ENCODE measurements at regions not wholly inside any gene's neighbourhood (a gene's known extent, or its start where the extent isn't known, plus 50 kb on each side); places are given as distances from the start of the nearest gene placed in this dataset.

DNA sequence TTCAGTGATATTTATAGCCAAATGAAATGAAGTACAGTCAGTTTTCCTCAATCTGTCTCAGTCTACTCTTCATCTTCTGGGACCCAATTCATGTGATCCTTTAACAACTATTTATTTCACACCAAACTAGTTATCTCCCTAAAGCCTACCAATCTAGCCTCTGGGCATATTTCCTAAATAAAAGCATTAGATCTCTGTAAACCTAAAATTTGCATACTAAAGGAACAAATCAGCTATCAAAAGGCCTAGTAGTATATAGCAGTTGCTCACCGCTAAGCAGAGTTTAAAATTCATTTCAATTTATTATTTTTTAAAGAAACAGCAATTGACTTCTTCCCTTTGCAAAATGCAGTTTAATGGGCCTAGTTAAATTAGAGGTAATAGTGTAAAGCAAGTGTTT is 280.2 kb downstream of the ZEB2 start:
- no peak for DNase-seq

DNA sequence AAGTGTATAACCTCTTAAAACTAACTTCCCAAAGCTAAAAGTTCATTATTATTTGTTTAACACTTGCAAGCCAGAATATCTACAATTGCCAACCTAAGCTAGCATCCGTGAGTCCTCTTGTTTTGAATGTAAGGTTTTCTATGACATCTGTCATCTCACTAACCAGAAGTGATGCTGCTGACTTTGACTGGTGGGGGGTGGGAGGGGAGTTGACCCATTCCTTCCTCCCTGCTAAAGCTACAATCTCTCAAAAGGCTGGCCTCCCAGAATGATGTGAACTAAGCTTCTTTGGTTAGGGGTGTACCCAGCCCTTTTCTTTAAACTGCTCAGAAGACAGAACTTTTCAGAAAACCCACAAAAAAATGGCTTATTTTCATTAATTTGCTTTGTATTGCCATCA is 280.6 kb downstream of the ZEB2 start:
- DNase-seq = no peak

DNA sequence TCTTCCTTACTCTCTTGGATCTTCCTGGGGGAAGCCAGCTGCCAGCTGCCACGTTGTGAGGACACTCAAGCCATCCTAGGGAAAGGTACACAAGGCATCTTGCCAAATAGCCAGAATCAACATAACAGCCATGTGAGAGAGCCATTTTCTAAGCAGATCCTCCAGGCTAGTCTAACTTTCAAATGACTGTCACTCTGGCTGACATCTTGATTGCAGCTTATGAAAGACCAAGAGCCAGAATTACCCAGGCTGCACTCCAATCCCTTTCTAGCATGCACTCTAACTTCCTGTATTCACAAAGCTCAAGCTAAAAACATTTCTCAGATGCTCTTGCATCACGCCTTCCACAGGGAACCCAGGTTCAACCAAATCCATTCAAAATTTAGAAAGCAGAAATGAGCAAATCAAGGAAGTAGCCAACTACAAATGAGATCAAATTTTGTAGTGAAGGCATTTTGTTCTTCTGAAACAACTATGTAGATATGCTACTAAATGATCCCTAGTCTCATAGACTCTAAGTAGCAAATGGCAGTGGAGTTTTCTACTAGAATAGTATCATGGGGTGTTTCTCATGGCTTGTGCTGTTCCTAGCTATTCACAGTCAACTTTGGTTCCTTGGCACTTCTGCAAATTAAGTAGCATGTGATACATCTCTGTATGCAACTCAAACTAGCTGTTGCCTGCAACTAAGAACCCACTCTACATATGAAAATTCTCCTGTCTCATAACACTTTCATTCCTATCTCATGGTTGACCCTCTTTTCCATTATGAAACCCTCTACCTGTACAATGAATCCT is 281.9 kb downstream of the ZEB2 start:
- no peak for DNase-seq

DNA sequence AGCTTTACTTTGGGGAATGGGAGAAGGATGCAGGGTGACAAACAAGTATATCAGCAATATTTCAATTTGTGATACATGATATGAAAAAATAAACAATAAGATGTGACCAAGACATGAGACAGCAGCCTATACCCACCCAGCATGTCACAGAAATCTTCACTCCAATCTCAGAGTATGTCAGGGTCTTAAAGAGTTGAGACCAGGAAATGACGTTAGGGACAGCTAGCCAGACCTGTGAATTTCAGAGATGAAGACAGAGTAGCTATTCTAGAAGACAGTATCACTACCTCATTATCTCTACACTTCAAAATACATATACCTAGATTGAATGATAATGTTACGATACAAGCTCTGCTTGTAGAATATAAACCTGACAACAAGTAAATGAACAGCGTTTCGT is 282.8 kb downstream of the ZEB2 start:
- DNase-seq = no peak

DNA sequence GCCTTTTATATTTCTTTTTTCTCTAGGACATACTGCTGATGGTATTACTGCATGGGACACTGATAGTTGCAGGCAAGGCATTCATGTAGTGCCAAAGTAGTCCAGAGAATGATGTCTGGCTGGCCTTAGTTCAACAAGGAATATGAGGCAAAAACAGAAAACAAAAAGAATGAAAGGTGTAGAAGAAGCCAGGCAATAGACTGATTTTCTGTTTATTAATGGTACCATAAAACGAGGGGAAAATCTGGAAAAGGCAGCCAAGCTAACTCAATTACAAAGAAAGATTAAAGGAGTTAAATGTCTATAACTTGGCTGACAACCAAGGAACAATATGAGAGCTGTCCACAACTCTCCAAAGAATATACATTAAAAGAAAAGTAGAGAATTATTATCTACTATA is 284.9 kb downstream of the ZEB2 start:
- no peak for DNase-seq

DNA sequence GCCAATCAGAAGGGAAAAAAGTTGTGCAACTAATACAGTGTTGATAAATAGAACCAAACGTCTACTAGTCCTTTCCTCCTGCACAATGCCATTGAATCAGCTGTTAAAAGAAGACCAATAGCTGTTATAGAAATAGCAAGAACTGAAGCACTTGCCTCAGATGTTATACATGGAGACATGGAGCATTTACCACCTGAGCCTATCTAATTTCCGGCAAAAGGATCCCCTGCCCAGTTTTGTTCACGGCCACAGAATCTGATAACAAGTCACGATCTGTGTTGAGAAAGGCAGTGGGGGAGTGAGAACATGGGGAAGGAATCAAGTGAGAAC is 285.4 kb downstream of the ZEB2 start:
- no peak for DNase-seq

DNA sequence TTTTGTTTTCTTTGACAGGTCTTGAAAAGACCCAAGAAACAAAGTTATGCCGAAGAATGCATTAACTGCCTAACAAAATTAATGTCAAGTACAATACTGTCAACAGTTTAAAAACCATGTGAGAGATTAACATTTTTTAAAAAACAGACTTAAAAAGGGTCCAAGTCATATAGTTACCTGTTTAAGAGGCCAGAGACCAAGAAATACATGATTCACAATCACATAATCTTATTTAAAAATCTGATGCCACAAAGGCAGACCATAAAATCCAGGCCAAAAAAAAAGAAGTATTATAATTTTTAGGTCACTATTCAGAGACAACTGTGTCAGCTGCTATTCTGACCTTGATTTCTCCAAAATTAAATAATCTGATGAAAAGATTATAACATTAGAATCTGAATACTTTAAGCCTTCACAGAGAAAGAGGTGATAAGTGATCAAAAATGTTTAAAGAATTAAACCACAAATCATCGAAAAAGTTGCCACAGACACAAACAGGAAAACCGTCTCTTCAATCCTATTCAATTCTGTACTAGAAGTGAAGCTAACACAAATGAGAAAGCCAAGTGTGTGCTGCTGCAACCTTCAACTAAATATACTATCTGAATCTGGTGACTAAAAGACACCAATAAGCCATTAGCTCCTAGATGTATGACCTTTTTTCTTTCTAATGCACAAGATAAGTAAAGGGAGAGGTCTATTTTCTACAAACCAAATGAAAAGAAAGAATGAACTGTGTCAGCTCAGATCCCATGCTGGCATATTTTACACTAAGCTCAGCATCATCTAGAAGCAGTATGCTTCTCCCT is 286.0 kb downstream of the ZEB2 start:
- no peak for DNase-seq

DNA sequence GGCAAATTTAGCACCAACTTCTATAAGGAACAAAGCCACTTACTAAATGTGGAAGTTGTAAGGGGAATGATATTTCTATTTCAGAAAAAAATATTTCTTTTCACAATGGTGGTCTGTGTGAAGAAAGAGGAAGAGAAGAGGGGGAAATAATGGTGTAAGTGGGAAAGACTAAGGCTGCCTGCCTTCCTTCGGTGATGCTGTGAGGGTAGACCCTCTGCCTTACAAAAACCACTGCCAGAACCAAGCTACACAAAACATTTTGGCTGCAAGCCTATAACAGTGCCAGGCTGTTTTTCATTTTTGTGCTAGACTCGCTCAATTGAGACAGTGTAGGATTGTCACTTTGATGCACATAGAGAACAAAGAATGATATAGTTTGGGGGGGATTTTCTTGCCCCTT is 286.6 kb downstream of the ZEB2 start:
- DNase-seq = no peak

DNA sequence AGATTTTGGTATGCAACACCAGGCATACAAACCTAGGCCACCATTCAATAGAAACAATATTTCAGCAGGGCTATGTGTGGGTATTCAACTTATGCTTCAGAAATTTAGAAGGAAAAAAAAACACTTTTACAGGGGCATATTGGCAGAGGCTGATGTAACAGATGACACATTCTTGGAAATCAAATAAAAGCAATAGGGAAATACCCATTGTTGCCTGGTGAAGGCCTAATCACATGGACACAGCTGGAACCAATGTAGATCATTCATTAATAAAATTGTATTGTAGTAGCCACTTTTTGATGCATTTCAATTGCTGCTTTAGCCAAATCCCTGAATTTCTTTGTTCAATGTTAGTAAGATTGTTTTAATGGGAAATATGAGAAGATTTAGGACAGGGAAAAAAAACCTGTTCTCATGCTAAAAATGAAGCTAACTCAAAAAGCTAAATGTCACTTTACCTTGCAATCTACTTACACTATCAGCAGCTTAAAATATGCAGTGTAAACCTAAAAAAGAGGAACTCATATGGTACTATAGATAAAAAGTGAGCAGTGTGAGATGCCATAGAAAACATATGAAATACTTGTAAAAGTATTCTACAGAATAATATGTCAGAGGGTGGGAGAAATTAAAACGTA is 289.4 kb downstream of the ZEB2 start:
- peak; percentile 10 for DNase-seq

DNA sequence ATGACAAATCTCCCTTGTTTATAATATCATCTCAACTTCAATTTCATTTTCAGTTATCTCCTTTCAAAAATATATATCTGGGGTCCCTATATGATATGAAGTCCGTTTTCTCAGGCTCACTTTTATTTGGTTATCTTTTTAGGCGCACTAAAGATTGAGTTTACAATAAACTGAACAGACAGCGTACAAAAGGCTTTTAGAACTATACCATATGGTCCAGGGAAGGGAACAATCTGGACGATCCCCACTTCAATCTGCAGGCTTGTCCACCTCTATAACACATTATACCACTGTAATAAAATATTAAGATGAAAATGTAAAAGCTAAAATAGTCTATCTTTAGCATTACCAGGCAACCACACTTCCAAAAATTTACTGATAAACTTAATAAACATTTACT is 289.9 kb downstream of the ZEB2 start:
- no peak for DNase-seq

DNA sequence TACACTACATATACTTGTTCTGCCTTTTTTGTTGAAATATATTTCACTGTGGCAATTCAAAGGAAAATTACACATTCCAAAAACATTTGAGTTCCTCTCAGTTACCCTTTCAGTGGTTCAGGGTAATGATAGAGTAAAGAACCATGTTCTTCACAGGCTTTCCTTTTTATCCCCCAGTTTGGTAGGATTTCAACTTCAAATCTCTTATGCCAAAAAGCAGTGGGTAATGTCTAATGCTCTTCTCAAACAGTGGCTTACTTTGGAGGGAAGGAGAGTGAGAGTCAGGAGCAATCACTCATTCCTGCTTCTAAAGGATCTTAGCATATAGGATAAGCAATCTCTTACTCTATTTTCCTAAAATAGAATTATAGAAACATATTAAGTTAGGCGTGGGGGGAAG is 290.6 kb downstream of the ZEB2 start:
- DNase-seq = no peak

DNA sequence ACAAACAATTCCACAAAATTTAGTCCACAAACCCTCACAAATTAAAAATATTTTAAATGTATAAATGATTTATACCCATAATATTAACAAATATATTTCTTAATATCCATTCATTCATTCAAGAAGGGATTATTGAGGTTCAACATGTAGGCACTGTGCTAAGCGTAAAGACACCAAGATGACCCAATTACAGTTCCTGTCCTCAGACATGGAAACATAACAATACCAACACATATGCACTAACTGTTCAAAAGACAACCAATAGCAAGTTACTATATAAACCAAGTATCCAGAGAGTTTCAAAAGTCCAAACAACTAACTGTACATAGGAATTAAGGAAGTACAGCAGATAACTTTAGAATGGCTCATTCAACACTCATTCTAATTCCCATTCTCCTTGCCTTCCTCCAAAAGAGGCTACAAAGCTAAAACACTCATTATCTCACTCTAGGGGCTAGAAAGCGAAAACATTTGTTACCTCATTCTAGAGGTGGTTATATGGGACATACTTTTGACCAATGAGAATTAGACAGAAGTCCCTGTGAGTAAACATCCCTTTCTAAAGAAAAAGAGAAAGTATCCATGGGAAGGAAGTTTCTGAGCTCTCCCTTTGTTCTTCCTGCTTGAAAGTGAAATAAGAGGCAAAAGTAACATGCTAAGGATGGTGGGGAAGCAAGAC is 292.4 kb downstream of the ZEB2 start:
- DNase-seq = no peak

DNA sequence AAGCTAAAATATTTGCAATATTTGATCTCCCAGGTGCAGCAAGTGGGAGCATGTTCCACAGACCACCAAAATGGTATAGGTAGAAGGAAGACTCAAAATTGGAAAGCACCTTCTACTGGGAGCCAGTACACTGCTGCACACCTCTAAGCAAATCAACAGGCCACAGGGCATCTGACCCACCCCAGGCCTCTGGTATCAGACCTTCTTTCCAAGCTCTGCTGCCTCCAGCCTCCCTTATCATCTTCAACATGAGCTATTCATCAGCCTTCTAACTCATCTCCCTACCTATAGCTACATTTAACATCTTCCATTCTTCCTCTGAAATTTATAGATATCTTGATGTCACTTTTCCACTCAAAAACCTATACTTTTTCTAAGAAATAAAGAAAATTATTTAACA is 294.8 kb downstream of the ZEB2 start:
- no peak for DNase-seq

DNA sequence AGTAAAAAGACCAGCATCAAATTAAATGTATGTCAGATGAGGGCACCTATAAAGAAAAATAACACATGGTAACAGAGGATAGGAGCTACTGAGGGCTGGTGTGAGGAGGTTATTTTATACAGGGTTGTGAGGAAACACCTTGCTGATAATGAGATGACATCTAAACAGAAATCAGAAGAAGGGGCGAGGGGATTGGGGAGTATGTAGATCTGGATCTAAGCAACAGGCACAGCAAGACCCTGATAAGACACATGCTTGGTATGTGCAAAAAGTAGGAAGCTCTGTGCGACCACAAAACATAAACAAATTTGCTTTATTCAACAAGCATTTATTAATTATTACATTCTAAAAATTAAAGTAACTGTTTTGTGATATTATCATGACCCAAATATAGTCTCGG is 295.4 kb downstream of the ZEB2 start:
- no peak for DNase-seq

DNA sequence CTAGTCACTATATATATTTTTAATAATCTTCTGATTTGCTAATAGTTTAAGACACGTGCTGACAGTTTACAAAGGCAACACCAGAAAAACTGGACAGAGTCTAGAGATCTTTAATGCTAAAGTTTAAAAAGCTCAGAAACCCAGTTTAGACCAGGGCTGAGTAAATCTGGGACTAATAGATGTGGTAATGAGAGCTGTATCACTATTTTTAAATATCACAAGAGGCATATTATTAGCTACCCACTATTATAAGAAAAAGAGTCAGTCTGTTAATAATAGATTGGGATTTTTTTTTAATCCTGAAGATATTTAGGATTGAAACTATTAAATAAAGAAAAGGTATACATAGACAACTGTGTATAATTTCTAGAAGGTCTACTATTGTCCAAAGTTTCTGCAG is 299.9 kb downstream of the ZEB2 start:
- DNase-seq = no peak

DNA sequence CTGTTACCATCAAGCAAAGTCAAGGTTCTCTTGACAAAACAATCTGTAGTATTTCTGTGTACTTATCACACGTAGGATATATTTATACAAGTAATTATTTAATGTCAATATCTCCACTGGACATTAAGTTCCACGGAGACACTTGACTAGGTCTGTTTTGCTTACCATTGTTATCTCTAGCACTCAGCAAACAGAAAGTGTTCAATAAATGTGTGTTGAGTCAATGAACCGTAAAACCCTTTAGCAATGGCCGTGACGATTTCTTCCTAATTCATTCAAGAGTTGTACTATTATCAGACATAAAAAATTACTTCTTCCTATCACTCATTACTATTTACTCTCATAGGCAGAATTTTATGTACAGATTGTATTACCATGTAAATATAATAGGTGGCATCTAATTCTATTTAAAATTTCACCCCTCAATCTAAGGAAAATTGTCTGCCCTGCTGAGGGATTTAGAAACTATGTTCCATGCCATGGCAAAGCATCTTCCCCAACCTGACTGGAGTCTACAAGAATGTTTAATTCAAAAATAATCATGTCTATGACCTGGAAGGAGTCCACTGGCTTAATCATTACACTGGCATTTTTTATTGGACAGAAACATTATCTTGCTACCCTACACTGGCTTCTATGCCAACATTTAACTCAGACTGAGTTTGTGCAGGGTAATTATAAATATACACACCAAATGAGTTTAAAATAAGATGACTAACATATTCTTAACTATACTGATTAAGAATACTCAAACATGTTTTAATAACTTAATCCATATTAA is 301.9 kb downstream of the ZEB2 start:
- DNase-seq = no peak

DNA sequence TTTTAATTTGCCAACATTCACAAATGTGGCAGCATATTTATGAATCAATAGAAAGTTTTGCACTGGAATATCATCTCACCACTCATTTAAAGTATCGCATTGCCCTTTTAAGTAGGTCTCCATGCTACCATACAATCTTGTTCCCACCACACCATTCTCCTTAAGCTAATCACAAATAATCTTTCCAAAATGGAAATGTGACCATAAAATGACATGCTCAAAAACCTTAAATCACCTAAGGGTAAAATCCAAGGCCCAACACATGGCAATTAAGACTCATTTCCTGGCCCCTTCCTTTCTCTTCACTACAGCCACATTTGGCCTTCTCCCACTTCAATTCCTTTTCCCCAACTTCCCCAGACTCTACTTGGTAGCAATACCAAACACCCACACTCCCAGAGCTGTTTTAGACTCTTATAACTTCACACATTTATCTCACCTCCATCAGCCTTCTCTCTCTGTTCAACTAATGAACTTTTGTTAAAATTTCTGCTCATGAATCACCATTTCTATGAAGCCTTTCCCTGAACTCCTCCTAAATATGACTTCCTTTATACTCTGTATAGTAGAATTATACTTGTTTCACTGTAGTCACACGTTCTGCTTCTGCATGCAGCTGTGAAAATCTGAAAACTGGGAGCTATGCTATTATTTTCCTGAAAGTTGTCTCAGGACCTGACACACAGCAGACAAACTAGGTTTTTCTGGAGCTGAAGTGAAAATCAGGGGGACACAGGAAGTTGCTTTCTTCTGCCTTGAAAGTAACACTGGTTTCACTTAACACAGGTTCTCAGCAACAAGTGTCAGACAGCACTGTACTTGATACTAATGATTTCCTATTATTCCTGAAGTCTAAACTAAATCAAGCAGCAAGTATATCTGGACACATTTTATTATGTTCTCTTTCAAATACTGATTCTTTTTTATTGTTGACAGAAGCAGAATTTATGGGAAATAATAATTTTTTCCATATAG is 303.9 kb downstream of the ZEB2 start:
- no peak for DNase-seq

DNA sequence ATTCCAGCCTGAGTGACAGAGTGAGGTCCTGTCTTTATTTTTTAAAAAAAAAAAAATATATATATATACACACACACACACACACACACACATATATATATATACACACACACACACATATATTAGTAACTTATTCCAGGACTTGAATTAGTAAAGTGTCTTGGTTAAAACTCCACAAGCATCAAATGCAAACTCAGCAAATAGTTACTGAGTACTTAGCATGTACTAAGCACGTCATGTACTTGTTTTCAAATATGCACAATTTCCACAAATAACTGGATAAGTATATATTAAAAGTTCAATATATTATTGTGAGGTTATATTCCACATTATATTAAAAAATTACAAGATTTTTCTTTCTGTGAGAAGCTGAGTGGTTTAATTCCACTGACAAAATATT is 304.7 kb downstream of the ZEB2 start:
- no peak for DNase-seq

DNA sequence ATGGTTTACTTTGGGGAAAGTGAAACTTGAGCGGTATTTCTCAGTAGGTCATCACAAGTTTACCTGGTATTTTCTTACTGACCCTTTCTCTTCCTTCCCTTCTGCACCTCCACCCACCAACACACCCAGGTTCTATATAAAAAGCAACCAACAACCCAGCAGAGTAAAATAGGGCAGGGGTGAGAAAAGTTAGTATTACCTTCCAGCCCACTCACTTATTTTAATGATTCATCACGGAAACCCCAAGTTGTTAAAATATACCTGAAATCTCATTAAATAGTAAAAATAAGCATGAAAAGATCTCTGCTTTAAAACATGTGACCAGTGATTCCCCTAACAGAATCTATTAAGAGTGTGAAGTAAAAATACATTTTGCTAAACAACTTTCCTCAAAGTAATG is 306.1 kb downstream of the ZEB2 start:
- DNase-seq = no peak

DNA sequence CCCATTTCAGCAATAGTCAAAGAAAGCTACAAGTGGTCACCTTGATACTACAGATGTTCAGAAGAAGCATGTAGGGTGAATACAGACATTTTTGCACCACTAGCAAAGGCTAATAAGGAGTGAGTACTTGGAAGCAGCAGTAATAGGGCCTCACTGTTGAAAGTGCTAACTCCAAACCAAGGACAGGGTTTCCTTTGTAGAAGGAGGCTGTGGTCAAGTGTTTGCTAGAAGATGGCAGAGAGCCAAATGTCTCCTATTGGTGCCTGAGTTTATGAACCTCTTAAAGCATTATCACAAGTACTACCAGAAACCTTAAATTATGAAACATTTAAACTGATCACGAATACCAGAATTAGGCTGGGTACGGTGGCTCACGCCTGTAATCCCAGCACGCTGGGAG is 308.1 kb downstream of the ZEB2 start:
- DNase-seq = no peak

DNA sequence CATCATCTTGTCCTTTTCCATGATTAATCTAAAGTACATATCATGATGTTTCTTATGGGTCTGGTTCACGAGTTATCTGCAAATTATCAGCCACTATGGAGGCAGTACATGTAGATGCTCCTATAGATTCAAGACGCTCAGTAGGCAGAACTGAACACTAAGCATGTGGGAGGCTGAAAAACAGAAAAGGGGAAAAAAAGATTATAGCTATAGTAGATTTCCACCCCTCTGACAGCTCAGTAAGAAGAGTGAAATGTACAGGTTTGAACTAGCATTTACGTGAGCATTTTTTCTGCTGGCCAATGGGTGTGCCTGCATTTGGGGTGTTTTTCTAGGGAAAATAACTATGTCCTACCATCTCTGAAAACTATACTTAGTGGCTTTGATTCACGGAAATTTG is 308.9 kb downstream of the ZEB2 start:
- DNase-seq = no peak

DNA sequence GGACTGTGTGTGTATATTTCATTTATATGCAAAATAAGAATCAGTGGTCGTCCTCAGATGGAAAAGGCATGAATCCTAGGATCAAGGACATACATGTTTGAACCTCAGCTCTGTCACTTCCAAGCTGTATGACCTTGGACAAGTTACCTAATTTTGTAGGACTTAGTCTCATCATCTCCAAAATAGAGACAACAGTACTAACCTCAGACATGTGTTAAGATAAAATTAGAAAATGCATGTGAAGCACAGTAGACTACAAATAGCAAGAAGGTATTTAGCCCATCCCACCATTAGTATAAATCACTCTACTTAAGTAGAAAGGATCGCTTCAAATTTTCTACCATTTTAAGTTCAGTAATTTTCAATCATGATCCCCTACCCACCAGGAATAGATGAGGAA is 309.8 kb downstream of the ZEB2 start:
- DNase-seq = no peak

Measured in kidney glomerular epithelial cell (primary cell).